Gastrocnemius medialis (tissue), 4 donors: ENCODE measurements at regions not wholly inside any gene's neighbourhood (a gene's known extent, or its start where the extent isn't known, plus 50 kb on each side); places are given as distances from the start of the nearest gene placed in this dataset.
"Not testable (repeated sequence)": the region's sequence is repeated elsewhere in the genome, so short reads cannot be mapped to it uniquely, and the experiment has no call there.

Experiments
- POLR2A ChIP-seq, 2 donors: fragments of 450-650 bp; IDR thresholded peaks; one replicate each; pipeline ENCODE4 v1.6.1; 2017; ENCODE audit warnings: antibody characterized with exemption in 2 of 2, mild to moderate bottlenecking in 2 of 2, moderate library complexity in 2 of 2
- TF ChIP-seq, protein P1 (sequence below), 5 experiments: fragments of 450-650 bp in 3 of 5; fragments of 200-600 bp in 2 of 5; sonication (generic) in 2 of 5; IDR thresholded peaks in 4 of 5; conservative IDR thresholded peaks in 1 of 5; 1 replicate in 4 of 5; 2 replicates in 1 of 5; pipeline ENCODE4 v1.5.1; 2016 to 2019; ENCODE audit warnings: antibody characterized with exemption in 5 of 5, mild to moderate bottlenecking in 3 of 5, moderate library complexity in 3 of 5

DNA sequence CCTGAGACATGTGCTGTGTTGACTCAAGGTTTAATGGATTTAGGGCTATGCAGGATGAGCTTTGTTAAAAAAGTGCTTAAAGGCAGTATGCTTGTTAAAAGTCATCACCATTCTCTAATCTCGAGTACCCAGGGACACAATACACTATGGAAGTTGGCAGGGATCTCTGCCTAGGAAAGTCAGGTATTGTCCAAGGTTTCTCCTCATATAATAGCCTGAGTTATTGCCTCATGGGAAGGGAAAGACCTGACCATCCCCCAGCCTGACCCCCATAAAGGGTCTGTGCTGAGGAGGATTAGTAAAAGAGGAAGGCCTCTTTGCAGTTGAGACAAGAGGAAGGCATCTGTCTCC is 109.7 kb downstream of the ZNF486 start:
- TF ChIP-seq, protein P1, sequence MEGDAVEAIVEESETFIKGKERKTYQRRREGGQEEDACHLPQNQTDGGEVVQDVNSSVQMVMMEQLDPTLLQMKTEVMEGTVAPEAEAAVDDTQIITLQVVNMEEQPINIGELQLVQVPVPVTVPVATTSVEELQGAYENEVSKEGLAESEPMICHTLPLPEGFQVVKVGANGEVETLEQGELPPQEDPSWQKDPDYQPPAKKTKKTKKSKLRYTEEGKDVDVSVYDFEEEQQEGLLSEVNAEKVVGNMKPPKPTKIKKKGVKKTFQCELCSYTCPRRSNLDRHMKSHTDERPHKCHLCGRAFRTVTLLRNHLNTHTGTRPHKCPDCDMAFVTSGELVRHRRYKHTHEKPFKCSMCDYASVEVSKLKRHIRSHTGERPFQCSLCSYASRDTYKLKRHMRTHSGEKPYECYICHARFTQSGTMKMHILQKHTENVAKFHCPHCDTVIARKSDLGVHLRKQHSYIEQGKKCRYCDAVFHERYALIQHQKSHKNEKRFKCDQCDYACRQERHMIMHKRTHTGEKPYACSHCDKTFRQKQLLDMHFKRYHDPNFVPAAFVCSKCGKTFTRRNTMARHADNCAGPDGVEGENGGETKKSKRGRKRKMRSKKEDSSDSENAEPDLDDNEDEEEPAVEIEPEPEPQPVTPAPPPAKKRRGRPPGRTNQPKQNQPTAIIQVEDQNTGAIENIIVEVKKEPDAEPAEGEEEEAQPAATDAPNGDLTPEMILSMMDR (IDR thresholded peaks at IDR 0.05 in 4 of 5, conservative IDR thresholded peaks at IDR 0.05 in 1 of 5): not testable (repeated sequence)
- not testable (repeated sequence) for TF ChIP-seq POLR2A (IDR thresholded peaks at IDR 0.05)
